GM18909 (cell line): ENCODE measurements at regions not wholly inside any gene's neighbourhood (a gene's known extent, or its start where the extent isn't known, plus 50 kb on each side); places are given as distances from the start of the nearest gene placed in this dataset.
"Not testable (repeated sequence)": the region's sequence is repeated elsewhere in the genome, so short reads cannot be mapped to it uniquely, and the experiment has no call there.

Experiments used
- ATAC-seq: cut with Tn5 transposase; IDR thresholded peaks from one replicate; pipeline ENCODE4 v1.9.1; 2021; ENCODE audit warnings: mild to moderate bottlenecking; ENCODE audit not compliant: unreplicated experiment, poor library complexity

DNA sequence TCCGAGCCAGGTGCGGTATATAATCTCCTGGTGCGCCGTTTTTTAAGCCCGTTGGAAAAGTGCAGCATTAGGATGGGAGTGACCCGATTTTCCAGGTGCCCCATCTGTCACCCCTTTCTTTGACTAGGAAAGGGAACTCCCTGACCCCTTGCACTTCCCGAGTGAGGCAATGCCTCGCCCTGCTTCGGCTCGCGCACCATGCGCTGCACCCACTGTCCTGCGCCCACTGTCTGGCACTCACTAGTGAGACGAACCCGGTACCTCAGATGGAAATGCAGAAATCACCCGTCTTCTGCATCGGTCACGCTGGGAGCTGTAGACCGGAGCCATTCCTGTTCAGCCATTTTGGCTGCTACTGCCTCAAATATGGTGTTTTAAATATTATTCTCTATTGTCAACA is 198.0 kb downstream of the MEIS1 start:
- ATAC-seq: not testable (repeated sequence)

- no peak for ATAC-seq
These were observed 198.7 kb downstream of the MEIS1 start for GRCh38 chr2:66633631-66634030.

- ATAC-seq: no peak
These were observed 199.9 kb downstream of the MEIS1 start for GRCh38 chr2:66634784-66635183.

DNA sequence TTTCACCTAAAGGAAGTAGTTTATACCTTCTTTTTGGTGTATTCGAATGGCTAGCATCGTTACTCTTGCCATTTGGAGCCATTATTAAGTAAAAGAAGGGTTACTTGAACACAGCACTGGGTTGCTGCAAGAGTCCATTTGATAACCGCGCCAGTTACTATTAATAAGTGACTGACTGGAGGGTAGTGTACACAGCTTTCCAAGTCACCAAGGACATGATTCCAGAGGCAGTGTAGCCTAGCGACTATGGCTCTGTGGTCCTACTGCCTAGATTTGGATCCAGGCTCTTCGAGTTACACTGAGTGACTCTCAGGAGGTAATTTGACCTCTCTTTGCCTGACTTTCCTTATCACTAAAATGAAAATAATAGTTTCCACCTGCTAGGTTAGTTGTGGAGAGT is 206.8 kb downstream of the MEIS1 start:
- no peak for ATAC-seq

GRCh38 chr2:66648081-66648480 is 213.2 kb downstream of the MEIS1 start:
- ATAC-seq: not testable (repeated sequence)

DNA sequence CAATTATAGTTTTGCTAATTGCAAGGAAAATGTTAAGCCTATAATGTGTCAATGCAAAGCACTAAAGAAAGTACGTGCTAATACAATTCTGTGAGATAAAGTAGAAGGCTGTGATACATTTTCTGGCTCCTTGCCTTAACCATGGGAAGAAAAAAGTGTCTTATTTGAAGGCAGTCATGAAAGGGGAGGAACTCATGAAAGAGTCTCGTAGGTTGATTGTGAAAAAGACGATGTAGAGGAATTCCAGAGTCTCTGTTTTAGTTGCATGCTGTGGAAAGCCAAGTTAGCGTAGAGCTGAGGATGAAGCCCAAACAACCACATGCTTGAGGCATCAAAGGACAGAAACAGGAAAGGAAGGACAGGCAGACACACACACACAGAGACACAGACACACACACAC is 214.1 kb downstream of the MEIS1 start:
- no peak for ATAC-seq

- ATAC-seq: no peak
These were observed 216.4 kb downstream of the MEIS1 start for GRCh38 chr2:66651295-66651694.

GRCh38 chr2:66660804-66661203 is 225.9 kb downstream of the MEIS1 start:
- ATAC-seq: no peak

DNA sequence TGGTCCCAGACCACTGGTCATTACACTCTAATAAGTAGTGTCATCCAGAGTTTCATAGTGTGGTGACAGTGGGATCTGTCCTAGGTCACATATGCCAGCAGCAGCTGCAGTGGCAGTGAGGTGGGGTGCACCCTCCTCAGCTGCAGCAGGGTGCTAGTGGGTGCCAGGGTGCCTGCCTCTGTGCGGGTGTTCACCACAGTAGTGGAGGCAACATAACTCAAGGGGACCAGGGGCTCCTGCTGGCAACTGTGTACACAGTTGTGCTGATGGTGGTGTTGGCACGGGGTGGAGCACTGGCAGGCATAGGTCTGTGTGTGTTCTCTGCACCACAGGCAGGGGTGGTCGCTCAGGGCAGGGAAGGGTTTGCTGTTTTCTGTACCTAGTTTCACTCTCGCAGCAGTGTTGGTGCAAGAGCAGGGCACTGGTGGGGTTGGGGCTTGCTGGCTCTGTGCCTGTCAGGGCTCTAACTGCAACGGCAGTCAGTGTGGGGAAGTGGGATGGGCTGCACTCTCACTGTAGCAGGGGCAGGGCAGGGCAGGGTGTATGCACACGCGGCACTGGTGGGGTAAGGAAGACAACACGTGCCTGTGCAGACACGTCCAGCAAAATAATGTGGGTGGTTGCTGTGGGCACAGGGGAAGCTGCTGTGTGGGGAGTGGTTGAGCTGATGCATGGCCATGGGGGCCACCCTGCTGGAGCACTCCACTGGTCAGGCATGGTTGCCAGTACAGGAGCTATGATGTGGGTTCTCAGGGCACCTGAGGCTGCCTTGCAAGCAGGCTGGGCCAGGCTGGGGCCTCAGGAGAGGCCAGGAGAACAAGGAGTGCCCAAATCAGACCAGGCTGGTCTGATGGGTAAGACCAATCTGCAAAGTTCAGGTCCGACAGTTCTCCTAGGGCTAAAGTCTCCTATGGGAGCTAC is 226.6 kb downstream of the MEIS1 start:
- ATAC-seq: no peak

GRCh38 chr2:66665124-66665984 is 230.4 kb downstream of the MEIS1 start:
- ATAC-seq: no peak

GRCh38 chr2:66667301-66667700 is 232.4 kb downstream of the MEIS1 start:
- no peak for ATAC-seq

GRCh38 chr2:66673286-66673685 is 238.4 kb downstream of the MEIS1 start:
- no peak for ATAC-seq

DNA sequence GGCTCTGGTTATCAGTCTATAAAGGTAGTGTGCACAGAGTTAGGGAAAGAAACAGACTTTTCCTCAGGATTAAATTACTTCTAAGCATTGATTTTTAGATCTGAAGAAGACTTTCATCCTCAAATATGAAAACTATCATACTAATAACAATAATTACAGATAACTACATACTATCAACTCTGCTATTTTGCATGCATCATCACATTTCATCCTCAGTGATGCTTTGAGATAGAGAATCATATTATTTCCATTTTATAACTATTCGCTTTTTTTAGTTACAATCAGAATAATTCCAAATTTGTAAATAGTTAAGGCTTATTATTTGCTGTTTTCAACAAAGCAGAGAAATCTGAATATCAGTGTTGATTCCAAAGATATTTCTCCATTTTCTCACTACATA is 239.2 kb downstream of the MEIS1 start:
- no peak for ATAC-seq

- ATAC-seq: no peak
These were observed 240.7 kb downstream of the MEIS1 start for GRCh38 chr2:66675591-66675990.

DNA sequence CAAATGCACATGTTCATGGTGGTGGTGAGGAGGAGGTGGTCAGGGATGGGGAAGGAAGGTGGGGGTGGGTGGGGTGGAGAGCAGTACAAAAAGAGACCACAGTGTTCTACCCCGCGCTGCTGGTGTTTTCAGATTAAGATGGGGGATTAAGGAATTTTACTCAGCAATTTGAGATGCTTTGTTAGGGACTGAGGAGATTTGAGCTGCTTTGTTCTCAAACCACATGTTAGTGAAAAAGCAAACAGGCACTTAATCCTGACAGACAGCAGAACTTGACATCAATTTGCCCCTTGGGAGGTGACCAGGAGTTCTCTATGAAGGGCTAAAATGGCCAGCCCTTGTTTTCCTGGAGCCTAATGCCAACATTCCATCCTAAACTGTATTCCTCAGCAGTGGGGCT is 244.5 kb downstream of the MEIS1 start:
- no peak for ATAC-seq

DNA sequence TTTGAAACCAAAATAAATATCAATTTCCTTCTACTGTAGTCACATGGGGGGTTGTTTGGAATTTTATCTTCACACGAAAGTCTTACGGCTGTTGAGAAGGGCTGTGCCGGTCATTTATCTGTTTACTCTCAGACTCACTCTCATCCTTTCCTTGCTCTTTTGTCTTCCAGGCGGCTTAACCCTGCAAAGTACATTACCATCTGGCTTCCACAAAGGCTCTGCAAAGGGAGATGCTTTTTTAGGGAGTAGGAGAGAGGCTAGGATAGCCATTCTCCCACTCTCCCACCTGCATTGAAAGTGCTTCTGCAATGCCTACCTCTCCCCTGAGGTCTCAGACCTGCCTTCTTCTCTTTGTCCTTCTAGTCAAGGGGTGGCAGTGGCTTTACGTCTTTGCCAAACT is 247.6 kb downstream of the MEIS1 start:
- no peak for ATAC-seq

GRCh38 chr2:66683064-66683463 is 248.1 kb downstream of the MEIS1 start:
- ATAC-seq: no peak

GRCh38 chr2:66683599-66683998 is 248.7 kb downstream of the MEIS1 start:
- no peak for ATAC-seq

DNA sequence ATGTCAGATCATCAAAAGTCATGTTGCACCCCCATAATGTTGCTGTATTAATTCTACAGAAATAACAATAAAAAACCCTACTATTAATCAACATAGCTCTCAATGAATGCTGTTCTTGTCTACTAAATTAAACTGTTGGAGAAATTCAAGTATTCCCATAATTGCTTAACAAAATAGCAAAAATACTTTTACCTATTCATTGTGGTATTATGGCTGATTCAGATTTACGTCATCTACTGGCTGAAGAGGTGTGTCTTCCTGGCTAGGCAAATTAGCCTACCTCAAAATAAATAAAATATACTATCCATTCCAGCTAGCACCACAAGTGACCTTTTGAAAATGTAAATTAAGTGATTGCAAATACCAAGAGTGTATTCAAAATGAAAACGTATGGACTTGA is 249.4 kb downstream of the MEIS1 start:
- no peak for ATAC-seq

DNA sequence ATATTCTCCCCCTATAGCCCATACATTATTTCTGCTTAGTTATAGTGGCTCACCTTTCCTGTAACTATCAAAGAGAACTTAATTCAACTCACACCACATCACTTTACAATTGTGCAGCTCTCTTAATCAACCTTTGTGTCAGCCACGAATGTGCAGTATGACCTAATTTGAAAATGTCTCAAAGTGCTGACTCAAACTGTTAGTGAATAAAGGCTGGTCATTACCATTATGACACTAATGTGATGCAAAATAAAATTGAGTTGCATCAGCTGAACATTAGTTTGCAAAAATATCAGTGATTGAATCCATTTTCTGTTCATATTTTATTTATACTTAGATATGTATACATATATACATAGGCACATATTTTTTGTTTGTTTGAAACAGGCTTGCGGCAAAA is 251.8 kb downstream of the MEIS1 start:
- no peak for ATAC-seq

GRCh38 chr2:66688951-66689350 is 254.0 kb downstream of the MEIS1 start:
- ATAC-seq: no peak
